ENCODE measurements at regions not wholly inside any gene's neighbourhood (a gene's known extent, or its start where the extent isn't known, plus 50 kb on each side); places are given as distances from the start of the nearest gene placed in this dataset.
"Not testable (repeated sequence)": the region's sequence is repeated elsewhere in the genome, so short reads cannot be mapped to it uniquely, and the experiment has no call there.

GRCh38 chrX:124771292-124771691, 424.9 kb downstream of the SH2D1A start:
- Histone ChIP-seq H3K9me3 (no peaks in the 10 kb centered on the region), H3K36me3 (ENCODE audit: low read depth) (no peaks in the 10 kb centered on the region), H3K4me3 (no peak overlapping the region), H3K4me1 (ENCODE audit: low read depth) (no peaks in the 10 kb centered on the region)
- intact Hi-C loops (cut with DNase I, micrococcal nuclease), result no loop called here
- no peak for TF ChIP-seq CTCF (IDR thresholded peaks at IDR 0.05)
- DNase-seq, result no peak
- no peak for ATAC-seq

DNA sequence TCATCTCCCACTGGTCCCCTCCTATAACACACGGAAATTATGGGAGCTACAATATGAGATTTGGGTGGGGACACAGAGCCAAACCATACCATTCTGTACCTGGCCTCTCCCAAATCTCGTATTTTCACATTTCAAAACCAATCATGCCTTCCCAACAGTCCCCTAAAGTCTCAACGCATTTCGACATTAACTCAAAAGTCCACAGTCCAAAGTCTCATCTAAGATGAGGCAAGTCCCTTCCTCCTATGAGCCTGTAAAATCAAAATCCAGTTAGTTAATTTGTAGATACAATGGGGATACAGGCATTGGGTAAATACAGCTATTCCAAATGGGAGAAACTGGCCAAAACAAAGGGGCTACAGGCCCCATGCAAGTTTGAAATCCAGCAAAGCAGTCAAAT, 441.9 kb downstream of the SH2D1A start:
- DNase-seq; H3K9me3 ChIP-seq; H3K36me3 ChIP-seq (ENCODE audit: low read depth); H3K4me3 ChIP-seq; H3K4me1 ChIP-seq (ENCODE audit: low read depth); intact Hi-C loops (cut with DNase I, micrococcal nuclease); ATAC-seq: not testable (repeated sequence)

DNA sequence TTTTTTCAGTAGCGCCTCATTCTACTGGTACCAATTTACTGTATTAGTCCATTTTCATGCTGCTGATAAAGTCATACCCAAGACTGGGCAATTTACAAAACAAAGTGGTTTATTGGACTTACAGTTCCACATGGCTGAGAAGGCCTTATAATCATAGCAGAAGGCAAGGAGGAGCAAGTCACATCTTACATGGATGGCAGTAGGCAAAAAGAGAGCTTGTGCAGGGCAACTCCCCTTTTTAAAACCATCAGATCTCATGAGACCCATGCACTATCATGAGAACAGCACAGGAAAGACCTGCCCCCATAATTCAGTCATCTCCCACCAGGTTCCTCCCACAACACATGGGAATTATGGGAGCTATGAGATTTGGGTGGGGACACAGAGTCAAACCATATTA, 443.5 kb downstream of the SH2D1A start:
- DNase-seq; H3K4me3 ChIP-seq; intact Hi-C loops (cut with DNase I, micrococcal nuclease); H3K9me3 ChIP-seq; H3K36me3 ChIP-seq (ENCODE audit: low read depth); H3K4me1 ChIP-seq (ENCODE audit: low read depth); ATAC-seq: not testable (repeated sequence)

DNA sequence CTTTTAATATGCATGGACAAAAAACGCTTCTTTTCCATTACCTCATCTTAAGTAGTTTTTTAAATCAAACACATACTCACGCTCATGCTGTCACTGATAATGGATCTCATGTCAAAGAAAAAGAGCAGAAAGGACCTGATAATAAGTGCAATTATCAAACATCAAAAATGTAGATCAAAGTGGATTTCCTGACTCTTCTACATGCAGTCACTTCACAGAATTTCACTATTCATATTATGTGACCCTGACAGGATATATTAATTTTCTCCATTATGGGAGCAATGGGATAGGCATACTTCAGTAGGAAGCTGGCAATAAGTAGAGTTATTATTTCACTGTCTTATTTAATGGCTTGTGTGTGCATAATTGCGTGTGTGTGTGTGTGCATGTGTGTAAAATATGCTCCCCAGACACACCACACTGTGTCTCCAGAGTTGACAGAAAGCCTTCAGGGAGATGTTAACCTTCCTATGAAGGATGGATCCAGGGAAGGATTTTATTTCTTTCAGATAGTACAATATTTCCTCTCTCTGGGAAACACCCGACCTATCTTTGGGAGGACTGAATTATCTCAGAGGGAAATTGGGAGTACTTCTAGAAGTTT, 445.2 kb downstream of the SH2D1A start:
- intact Hi-C loops (cut with DNase I, micrococcal nuclease), result no loop called here
- Histone ChIP-seq H3K4me3 (no peak overlapping the region), H3K9me3 (no peaks in the 10 kb centered on the region), H3K36me3 (ENCODE audit: low read depth) (no peaks in the 10 kb centered on the region), H3K4me1 (ENCODE audit: low read depth) (no peaks in the 10 kb centered on the region)
- no peak for ATAC-seq
- TF ChIP-seq CTCF (IDR thresholded peaks at IDR 0.05), result no peak
- no peak for DNase-seq

DNA sequence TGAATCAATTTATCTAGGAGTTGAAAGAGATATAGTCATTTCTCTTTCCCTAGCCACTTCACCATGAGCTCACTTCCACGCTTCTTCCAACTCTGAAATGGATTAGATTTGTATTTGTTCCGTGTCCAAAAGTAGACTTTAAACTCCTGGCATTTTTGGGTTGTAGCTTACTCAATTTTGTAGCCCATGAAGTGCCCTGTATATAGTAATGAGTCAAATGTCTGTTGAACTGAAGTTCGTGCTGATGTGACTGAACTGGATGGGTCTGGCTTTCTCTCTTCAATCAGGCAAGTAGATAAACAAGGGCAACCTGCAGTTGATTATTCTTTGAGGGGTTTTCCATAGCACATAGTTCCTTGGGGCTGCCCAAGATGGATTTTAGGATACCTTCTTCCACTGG, 450.6 kb downstream of the SH2D1A start:
- intact Hi-C loops (cut with DNase I, micrococcal nuclease), result no loop called here
- DNase-seq, result no peak
- Histone ChIP-seq H3K36me3 (ENCODE audit: low read depth) (no peaks in the 10 kb centered on the region), H3K9me3 (no peaks in the 10 kb centered on the region), H3K4me1 (ENCODE audit: low read depth) (no peaks in the 10 kb centered on the region), H3K4me3 (no peak overlapping the region)
- TF ChIP-seq CTCF (IDR thresholded peaks at IDR 0.05), result no peak
- ATAC-seq, result no peak

GRCh38 chrX:124804962-124805361, 458.6 kb downstream of the SH2D1A start:
- ATAC-seq (no peak), DNase-seq (no peak)
- no peak overlapping the region for H3K4me3 ChIP-seq
- H3K4me1 ChIP-seq (ENCODE audit: low read depth), result no peaks in the 10 kb centered on the region
- intact Hi-C loops (cut with DNase I, micrococcal nuclease), result no loop called here
- no peaks in the 10 kb centered on the region for H3K9me3 ChIP-seq
- TF ChIP-seq CTCF (IDR thresholded peaks at IDR 0.05), result no peak
- no peaks in the 10 kb centered on the region for H3K36me3 ChIP-seq (ENCODE audit: low read depth)

- intact Hi-C loops (cut with DNase I, micrococcal nuclease), result no loop called here
- ATAC-seq (no peak), DNase-seq (peak in 1 of 3 donors; percentile 27)
- H3K9me3 ChIP-seq, result no peaks in the 10 kb centered on the region
- no peak for TF ChIP-seq CTCF (IDR thresholded peaks at IDR 0.05)
- no peak overlapping the region for H3K4me3 ChIP-seq
- no peaks in the 10 kb centered on the region for H3K4me1 ChIP-seq (ENCODE audit: low read depth)
- no peaks in the 10 kb centered on the region for H3K36me3 ChIP-seq (ENCODE audit: low read depth)
Observed at GRCh38 chrX:124805486-124805885, 459.1 kb downstream of the SH2D1A start.
